Testis (tissue), 2 donors: ENCODE measurements at regions not wholly inside any gene's neighbourhood (a gene's known extent, or its start where the extent isn't known, plus 50 kb on each side); places are given as distances from the start of the nearest gene placed in this dataset.

ENCODE experiments used
- CTCF ChIP-seq, 3 experiments: fragments of 450-650 bp in 2 of 3; fragments of 200-600 bp in 1 of 3; sonication (generic) in 1 of 3; IDR thresholded peaks; one replicate each; pipeline ENCODE4 v1.5.1; 2016 to 2019; ENCODE audit warnings: antibody characterized with exemption in 3 of 3, mild to moderate bottlenecking in 2 of 3, moderate library complexity in 1 of 3
- POLR2A ChIP-seq: fragments of 450-650 bp; IDR thresholded peaks from one replicate; pipeline ENCODE4 v1.6.1; 2017; ENCODE audit warnings: antibody characterized with exemption, mild to moderate bottlenecking, moderate library complexity

GRCh38 chr9:6080154-6080716, 64.8 kb upstream of the RANBP6 start:
- TF ChIP-seq POLR2A (no peak), CTCF (IDR thresholded peaks at IDR 0.05) (no peak)
